ENCODE measurements at regions not wholly inside any gene's neighbourhood (a gene's known extent, or its start where the extent isn't known, plus 50 kb on each side); places are given as distances from the start of the nearest gene placed in this dataset.

DNA sequence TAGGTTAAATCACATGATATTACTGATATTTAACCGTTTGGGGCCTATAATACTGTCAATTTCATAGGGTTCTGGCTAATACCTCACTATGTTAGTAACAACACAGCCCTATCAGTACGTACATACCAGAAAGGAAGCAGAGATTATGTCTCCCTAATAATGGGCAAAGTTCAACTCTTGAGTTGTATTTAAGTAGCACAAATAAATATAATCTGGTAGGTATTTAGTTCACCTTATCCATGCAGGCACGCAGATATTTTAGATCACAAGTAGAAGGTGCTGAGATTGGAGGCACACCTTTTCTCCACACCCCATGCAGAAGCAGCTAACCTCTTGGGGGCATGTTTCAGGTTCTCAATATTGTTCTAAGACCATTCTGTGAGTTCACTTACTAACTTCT, 118.9 kb downstream of the IRS1 start:
- no peak for DNase-seq (ENCODE audit: low spot score)

DNA sequence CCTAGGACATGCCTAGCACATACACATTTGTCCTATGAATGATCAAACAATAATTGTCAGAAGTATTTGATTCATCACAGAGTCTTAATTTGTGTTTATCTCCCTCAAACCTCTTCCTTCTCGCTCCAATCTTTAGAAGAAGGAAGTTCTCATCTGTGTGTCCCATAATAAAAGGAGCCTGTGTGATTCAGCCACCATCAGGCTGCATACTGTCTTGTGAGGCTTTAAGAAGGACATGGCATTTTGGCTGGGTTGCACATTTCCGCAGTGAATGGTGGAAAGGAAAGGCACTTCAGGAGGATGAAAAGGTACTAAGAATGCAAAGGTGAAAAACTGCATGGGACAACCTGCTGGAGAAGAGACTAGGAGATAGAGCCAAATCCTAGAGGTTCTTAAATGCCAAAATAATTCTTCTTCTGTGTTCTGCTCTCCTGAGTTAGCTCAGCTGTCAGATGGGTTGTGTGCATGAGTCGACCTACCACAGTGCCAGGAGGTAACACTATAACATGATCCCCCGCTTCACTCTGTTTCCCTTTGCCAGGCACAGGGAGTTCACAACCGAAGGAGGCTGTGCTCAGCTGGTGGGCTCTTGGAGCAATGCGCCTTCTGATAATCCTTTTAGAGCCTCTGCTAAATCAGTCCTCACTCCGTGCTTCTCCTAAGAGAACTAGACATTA, 120.1 kb downstream of the IRS1 start:
- no peak for DNase-seq (ENCODE audit: low spot score)

DNA sequence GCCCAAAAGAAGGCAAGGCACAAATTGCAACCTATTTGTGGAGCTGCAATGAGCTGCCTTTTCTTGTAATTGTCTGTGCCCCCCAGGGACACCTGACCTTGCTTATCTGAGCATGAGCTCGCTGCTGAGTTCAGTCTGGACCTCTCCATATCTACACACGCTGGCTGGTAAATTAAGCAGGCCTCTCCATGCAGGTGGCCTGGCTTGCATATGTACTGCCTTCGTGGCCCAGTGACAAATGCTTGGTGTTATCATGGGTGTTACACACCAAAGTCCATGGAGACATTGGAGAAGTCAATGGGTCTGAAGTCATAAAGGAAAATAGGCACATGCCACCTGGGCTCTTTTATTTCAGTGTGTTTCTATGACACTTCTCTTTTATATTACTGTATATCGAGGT, 121.2 kb downstream of the IRS1 start:
- peak; percentile 33 for DNase-seq (ENCODE audit: low spot score)

DNA sequence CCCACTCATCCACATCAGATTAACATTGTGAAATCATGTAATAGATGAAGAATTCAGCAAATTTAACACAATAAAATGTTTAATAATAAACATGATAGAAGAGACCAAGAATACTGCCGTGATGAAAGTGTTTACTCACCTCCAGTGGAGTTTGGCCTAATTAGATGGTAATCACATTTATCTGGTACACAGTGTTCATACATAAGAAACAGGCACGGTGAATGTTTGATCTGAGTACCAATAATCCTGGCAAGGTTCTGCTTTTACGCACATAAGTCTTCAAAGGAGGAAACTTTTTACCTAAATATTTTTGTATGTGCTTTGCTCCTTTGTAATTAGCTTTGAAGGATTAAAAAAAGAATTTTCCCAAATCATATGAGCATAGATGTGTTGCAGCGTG, 122.5 kb downstream of the IRS1 start:
- DNase-seq (ENCODE audit: low spot score), result no peak

DNA sequence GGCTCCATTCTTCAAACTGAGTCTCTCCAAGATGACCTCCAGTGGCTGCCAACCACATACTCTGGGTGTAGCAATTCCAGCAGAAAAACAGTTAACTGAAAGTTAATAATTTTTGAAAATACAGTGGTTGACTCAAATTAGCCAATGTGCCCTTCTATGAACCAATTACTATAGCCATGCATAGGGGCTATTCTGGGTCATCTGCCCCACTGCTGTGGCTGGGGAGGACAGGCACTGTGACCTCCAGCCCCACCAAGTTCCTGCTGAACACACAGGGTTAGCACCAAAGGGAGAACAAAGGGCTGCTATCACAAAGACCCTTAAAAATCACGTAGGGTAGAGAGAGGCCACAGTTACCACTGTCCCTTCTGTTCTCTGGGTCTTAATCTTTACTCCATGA, 123.0 kb downstream of the IRS1 start:
- no peak for DNase-seq (ENCODE audit: low spot score)

DNA sequence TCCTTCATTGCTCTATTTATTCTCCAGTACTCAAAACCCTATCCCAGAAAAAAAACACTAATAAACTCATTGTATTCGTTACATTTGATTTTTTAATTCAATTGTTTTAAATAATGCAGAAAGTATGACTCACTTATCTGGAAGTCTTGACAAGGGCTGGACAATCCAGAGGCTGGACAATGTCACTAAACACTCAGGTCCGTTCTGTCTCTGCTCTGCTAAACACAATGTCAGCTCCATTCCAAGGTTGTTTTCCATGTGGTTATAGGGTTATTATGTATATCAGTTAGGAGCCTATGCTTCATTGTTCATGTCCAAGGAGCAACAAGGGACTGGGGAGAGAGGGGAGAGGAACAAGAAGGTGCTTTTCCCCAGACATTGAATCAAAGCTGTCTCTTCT, 125.5 kb downstream of the IRS1 start:
- DNase-seq (ENCODE audit: low spot score), result no peak

DNA sequence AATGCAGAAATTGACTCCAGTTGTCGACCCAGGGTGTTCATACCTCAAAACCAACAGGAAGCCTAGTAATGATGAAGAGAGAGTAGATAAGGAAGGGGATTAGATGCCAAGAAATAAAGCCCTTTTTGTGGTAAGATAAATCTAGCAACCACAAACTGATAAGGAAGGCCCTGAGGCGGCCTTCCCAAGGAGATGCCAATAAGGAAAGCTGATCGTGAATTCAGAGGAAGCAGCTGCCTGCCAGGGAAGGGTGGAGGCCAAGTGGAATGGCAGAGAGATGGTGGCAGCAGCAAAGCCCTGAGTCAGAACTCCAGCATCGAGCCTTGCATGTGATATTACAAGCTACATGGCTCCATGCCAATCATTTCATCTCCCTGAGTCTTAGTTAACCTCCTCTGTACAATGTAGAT, 126.3 kb downstream of the IRS1 start:
- no peak for DNase-seq (ENCODE audit: low spot score)

DNA sequence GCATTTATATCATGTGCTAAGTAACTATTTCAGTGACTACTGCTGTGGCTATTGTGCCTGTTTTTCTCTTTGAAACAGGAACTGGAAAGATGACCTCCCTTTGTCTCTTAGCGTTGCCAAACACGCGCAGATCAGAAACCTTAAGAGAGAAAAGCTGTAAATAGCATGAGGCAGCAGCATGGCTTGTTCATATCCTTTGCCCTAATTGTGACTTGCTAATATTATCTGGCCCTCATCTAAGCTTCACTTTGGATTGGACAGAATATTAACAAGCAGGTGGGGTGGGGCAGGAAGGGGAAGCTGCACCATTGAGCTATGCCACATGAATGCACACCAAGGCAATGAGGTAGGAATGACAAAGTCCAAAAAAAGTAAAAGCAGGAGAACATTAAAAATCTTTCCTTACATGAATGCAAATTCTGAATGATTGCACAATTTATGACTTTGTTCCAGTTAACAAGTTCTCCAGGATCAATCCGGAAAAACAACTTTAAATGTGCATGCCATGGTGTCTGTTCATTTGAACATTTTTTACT, 128.4 kb downstream of the IRS1 start:
- no peak for DNase-seq (ENCODE audit: low spot score)

DNA sequence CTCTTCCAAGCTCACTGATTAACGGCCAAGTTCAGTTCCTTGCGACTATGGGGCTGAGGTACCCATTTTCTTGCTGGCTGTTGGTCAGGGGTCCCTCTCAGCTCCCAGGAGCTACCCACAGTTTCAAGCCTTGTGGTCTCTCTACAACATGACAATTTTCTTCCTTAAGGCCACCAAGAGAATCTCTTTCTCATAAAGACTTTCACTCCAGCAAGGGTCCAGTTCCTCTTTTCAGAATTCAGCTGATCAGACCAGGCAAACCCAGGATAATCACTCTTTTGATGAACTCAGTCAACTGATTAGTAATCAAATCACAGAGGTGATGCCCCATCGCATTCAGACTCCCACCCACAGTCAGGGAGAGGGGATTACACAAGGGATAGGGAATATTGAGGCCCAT, 129.7 kb downstream of the IRS1 start:
- no peak for DNase-seq (ENCODE audit: low spot score)

DNA sequence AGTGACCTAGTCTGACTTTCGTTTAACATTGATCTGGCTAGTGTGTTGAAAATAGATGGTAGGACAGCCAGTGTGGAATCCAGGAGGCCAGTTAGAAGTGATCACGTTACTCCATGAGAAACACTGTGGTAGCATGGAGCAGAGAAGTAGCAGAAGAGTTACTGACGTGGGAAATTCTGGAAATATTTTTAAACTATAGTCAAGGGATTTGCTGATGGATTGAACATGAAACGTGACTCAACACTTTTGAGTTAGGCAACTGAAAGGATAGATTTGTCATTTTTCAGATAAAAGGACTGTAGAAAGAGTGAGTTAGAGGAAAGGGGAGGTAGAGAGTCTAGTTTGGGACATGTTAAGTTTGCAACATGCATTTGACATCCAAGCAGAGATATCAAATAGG, 130.4 kb downstream of the IRS1 start:
- no peak for DNase-seq (ENCODE audit: low spot score)

DNA sequence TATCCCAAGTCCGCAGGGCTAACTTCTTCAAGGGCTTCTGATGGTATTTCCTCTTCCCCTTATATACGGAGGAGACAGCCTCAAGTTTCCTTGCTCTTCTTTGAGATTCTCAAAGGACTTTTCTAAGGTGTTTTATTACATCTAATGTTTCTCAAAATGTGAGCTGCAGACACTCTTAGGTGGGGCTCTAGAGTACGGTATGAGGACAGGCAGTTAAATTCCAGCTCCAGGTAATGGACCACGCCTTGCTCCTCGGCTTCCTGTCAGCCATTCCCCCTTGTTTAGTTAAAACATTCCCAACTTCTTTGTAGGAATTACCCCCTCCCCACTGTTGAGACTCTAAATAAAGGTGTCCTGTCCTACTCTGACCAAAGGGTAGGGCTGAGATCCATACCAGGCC, 131.9 kb downstream of the IRS1 start:
- DNase-seq (ENCODE audit: low spot score), result no peak

DNA sequence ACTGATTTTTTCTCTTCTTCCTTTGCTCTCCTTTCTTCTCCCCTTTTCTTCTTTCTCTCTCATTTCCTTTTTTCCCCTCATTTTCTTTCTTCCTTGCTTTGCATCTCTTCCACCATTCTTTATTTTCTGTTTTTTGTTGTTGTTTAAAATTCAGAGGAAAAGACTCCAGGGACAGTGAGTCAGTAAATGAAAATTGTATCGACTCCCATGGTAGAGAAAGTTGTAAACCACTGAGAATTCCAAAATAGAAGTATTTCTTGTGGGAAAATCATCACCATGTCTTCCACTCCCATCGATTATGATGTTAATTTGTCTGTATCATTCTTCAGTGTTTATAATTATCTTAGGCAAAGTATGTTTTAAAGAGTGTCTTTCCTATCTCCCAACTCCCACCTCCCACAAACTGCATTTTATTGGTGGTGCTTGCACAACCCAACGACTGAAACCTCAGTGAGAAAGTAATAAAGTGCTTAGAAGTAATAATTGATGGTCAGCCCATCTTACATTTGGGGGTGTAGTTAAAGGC, 134.3 kb downstream of the IRS1 start:
- no peak for DNase-seq (ENCODE audit: low spot score)

DNA sequence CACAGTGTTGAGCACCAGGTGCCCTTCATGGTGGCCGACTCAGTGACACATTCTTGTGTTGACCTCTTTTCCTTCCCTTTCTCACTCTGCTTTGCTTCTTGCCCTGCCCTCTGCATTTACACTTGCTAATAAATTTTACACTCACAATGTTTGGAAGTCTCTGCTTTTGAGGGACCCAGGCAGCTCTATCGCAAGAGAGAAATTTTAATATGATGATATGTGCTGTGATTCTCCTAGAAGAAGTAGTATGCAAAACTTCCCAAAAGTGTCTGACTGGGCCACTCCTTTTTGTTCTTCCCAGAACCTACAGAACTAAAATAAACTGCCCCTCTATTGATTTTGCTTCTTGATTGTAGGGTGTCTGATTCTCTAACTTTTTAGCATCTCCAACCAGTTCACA, 135.0 kb downstream of the IRS1 start:
- DNase-seq (ENCODE audit: low spot score), result no peak

DNA sequence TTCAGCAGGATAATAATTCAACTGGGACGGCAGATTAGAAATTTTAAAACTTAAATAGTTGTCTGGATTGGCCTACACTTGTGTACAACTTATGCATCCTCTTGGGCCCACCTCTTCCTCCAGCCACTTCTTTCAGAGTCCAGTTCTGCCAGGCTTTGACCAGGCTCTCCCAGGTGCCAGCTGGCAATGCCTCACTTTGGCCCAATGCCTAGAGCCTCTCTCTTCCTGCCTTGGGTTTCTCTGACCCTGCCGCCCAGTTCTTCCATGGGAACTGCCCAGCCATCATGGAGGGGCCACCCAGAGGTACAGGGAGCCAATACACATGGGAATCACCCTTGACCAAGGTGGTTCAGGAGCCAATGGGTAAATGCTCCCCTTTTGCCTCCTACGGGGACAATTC, 135.5 kb downstream of the IRS1 start:
- DNase-seq (ENCODE audit: low spot score), result peak; percentile 22

DNA sequence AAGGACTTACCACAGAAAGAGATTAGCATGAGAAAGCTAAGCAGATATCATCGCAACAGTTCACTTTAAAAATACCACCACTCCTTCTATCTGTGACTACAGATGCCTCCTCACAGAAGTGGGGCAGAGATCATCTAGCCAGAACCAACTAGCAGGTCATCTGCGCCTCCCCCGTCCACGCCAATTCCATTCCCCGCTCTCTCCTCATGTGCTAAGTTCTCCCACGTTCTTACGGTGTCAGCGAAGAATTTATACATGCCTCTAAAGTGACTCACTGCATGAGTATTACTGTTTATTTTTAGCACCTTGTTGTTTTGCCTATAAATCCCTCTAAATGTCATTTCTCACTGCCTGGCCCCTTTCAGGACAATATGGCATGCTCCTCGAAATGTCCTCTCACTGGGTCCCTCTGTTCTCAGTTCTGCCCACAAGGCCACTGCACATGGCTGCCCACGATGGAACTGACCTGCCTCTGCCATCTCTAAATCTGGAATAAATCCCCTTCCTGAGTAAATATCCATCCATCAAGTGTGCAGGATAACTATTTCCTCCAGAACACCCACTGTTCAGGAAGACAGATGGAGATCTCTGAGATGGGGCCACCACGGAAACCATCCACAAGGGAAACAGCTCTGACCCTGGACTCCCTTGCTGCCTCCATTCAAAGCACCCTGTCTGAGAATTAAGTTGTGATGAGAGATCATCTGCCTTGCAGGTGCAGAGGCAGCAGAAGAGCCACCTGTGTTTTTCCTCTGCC, 137.7 kb downstream of the IRS1 start:
- no peak for DNase-seq (ENCODE audit: low spot score)

DNA sequence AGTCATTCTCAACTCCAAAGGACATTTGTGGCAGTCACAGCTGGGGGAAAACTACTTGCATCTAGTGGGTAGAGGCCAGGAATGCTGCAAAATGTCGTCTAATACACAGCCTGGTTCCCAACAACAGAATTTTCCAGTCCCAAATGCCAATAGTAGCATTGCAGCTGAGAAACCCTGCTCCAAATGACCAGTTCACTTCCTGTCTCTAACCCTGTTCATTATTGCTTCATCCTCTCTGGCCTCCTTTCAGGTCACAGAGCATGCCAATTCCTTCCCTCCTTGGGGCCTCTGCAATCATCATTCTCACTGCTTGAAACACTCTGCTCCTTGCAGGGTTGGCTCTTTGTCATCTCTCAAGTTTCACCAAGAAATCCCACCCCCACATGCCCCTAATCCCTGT, 139.1 kb downstream of the IRS1 start:
- no peak for DNase-seq (ENCODE audit: low spot score)

DNA sequence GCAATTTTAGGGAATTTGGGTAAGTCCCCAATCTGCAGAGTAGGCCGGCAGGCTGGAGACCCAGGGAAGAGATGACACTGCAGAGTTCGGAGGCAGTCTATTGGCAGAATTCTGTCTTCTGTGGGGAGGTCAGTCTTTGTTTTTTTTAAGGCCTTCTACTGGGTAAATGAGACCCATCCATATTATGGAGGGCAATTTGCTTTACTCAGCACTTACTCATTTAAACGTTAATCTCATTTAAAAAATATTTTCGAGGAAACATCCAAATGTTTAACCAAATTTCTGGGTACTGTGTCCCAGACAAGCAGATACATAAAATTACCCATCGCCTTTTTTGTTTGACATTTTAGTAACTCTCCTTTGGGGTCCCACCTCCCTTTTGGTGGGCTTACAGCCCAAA, 139.5 kb downstream of the IRS1 start:
- no peak for DNase-seq (ENCODE audit: low spot score)

DNA sequence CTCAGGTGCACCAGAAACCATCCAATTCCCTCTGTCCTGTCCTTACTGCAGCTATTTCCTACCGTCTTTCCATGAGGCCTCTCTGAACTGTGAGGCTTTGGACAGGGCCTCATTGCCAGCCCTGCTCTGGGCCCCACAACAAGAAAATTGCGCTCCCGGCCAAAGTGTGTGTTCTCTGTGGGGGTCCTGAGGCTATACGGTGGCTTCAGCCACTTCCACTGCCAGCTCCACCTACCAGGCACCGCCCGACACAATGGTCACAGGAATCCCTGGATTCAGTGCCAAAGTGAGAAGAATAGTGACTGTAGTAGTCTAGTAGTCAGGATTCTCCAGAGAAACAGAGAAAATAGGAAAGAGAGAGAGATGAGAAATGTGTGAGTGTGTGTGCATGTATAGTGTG, 140.2 kb downstream of the IRS1 start:
- no peak for DNase-seq (ENCODE audit: low spot score)

DNA sequence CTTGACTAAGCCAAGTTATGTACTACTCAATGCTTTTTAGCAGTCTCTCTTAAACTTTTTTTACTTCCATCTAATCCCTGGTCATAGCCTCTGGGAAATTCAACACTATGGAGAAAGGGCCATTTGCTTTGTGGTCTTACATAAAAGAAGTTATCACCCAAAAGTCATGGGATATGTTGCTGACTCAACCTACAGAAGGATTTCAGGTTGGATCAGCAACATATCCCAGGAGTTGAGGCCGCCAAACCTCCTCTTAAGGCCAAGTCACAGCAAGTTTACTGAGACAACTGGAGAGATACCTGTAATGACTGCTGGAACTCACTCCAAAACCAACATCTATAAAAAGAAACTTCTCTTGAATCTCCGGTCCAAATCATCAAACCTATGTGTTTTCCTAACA, 141.1 kb downstream of the IRS1 start:
- DNase-seq (ENCODE audit: low spot score), result no peak

DNA sequence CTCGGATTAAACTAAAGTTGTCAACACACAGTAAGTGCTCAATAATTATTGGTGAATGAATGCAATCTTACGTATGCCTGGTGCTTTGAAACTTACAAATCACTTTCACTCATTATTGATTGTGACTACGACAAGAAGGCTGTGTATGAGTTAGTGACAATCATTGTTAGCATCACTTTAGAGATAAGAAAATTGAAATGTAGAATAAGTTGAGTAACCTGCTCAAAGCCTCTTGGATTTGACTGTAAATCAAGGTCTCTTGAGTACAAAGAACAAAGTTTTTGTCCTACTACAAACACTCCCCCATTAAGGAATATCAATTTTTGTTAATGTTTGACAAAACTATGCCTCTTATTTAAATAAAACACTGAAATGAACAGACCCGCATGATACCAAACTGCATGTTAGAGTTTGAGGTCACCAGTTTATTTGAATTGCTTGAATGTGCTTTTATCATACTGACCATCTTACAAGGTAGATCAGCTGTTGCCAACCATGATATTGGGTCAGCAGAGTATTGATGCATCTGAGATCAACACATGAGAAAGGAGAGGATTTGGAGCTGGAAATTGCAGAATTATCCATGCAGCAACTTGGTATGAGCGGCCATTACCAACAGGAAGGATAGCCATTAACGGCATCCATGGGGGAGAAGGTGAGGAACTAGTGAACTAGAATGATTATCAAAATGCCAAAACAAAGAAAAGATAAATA, 142.1 kb downstream of the IRS1 start:
- DNase-seq (ENCODE audit: low spot score), result no peak

DNA sequence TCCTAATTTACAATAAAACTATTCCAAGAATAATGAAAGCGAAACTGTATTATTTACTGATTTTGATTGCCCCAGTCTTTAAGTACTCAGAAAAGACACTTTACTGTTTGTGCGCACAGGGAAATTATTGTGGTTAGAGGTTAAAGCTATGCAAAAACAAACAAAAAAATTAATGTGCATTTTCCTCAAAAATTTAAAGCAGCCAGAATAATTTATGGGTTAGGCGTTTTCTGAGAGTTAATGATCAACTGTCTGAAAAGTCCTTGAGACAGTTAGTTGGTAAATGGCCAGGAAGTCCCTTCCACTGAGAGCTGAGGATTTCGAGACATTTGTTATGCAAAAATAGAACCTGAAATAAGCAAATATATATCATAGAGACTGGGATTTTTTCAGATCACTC, 143.3 kb downstream of the IRS1 start:
- no peak for DNase-seq (ENCODE audit: low spot score)

DNA sequence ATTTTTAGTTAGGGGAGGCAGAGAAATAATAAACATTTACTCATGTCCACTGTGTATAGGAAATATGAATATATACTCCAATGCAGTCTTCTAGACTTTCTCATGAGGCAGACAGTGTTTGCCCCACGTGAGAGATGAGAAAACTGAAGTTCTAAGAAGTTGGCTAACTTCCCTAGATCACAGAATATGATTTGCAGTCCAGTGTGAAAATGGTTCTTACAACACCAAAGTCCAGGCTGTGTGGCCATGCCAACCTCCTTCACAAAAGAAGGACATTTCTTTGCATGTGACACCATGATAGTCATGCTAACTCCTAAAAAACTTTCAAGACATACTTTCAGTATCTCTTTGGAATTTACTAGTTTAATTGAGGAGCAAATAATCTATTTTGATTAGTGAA, 143.7 kb downstream of the IRS1 start:
- no peak for DNase-seq (ENCODE audit: low spot score)

Measured in cerebellar cortex (tissue), 1 donor.